Panc1 (cell line): ENCODE measurements at regions not wholly inside any gene's neighbourhood (a gene's known extent, or its start where the extent isn't known, plus 50 kb on each side); places are given as distances from the start of the nearest gene placed in this dataset.

Experiments
- CTCF ChIP-seq: fragments of 450-650 bp; IDR thresholded peaks from 2 replicates; pipeline ENCODE4 v1.5.1; 2017; ENCODE audit warnings: mild to moderate bottlenecking
- POLR2AphosphoS5 ChIP-seq: IDR thresholded peaks from 2 replicates; pipeline ENCODE4 v1.6.1; 2012; ENCODE audit warnings: mild to moderate bottlenecking, low read depth, low read length, moderate library complexity
- TCF7L2 ChIP-seq: IDR thresholded peaks from 2 replicates; pipeline ENCODE4 v1.6.1; 2011; ENCODE audit warnings: mild to moderate bottlenecking, low read depth, low read length, inconsistent platforms

- no peak for TF ChIP-seq TCF7L2
- TF ChIP-seq CTCF: no peak
- TF ChIP-seq POLR2AphosphoS5: no peak
Measured at GRCh38 chr2:128498589-128498988, 179.9 kb upstream of the HS6ST1 start.
